ENCODE measurements at regions not wholly inside any gene's neighbourhood (a gene's known extent, or its start where the extent isn't known, plus 50 kb on each side); places are given as distances from the start of the nearest gene placed in this dataset.
A peak's percentile ranks its signal among the peaks of the same experiment; 100 is the strongest.

- DNase-seq (ENCODE audit: low spot score) = no peak
Observed at GRCh38 chr12:126193190-126193589, 1128.0 kb downstream of the AACS start.

- no peak for DNase-seq (ENCODE audit: low spot score)
Observed at GRCh38 chr12:126196263-126196662, 1131.0 kb downstream of the AACS start.

- DNase-seq (ENCODE audit: low spot score) = no peak
Observed at GRCh38 chr12:126198516-126198915, 1133.3 kb downstream of the AACS start.

GRCh38 chr12:126198966-126199692, 1133.9 kb downstream of the AACS start:
- peak; percentile 28 for DNase-seq (ENCODE audit: low spot score)

GRCh38 chr12:126201981-126202537, 1136.8 kb downstream of the AACS start:
- no peak for DNase-seq (ENCODE audit: low spot score)

- DNase-seq (ENCODE audit: low spot score) = no peak
Observed at GRCh38 chr12:126204326-126204725, 1139.1 kb downstream of the AACS start.

GRCh38 chr12:126210026-126210425, 1144.8 kb downstream of the AACS start:
- DNase-seq (ENCODE audit: low spot score) = no peak

GRCh38 chr12:126210448-126210847, 1145.2 kb downstream of the AACS start:
- no peak for DNase-seq (ENCODE audit: low spot score)

GRCh38 chr12:126212824-126213223, 1147.6 kb downstream of the AACS start:
- DNase-seq (ENCODE audit: low spot score) = no peak

- DNase-seq (ENCODE audit: low spot score) = no peak
Observed at GRCh38 chr12:126218697-126219096, 1153.5 kb downstream of the AACS start.

- DNase-seq (ENCODE audit: low spot score) = no peak
Observed at GRCh38 chr12:126219139-126219538, 1153.9 kb downstream of the AACS start.

GRCh38 chr12:126219654-126220279, 1154.5 kb downstream of the AACS start:
- DNase-seq (ENCODE audit: low spot score) = no peak

GRCh38 chr12:126224032-126224431, 1158.8 kb downstream of the AACS start:
- no peak for DNase-seq (ENCODE audit: low spot score)

GRCh38 chr12:126228936-126229335, 1163.7 kb downstream of the AACS start:
- no peak for DNase-seq (ENCODE audit: low spot score)

GRCh38 chr12:126232711-126233110, 1167.5 kb downstream of the AACS start:
- DNase-seq (ENCODE audit: low spot score) = no peak

GRCh38 chr12:126233625-126234024, 1168.4 kb downstream of the AACS start:
- DNase-seq (ENCODE audit: low spot score) = no peak

GRCh38 chr12:126243814-126244440, 1178.7 kb downstream of the AACS start:
- DNase-seq (ENCODE audit: low spot score) = no peak

- DNase-seq (ENCODE audit: low spot score) = peak; percentile 64
Observed at GRCh38 chr12:126247936-126248335, 1182.7 kb downstream of the AACS start.

GRCh38 chr12:126248871-126249403, 1183.7 kb downstream of the AACS start:
- DNase-seq (ENCODE audit: low spot score) = peak; percentile 56

- DNase-seq (ENCODE audit: low spot score) = no peak
Observed at GRCh38 chr12:126258190-126258589, 1193.0 kb downstream of the AACS start.

- no peak for DNase-seq (ENCODE audit: low spot score)
Observed at GRCh38 chr12:126262829-126263228, 1197.6 kb downstream of the AACS start.

GRCh38 chr12:126268222-126268621, 1203.0 kb downstream of the AACS start:
- DNase-seq (ENCODE audit: low spot score) = no peak

GRCh38 chr12:126271159-126271558, 1205.9 kb downstream of the AACS start:
- no peak for DNase-seq (ENCODE audit: low spot score)
